ENCODE measurements at regions not wholly inside any gene's neighbourhood (a gene's known extent, or its start where the extent isn't known, plus 50 kb on each side); places are given as distances from the start of the nearest gene placed in this dataset.

DNA sequence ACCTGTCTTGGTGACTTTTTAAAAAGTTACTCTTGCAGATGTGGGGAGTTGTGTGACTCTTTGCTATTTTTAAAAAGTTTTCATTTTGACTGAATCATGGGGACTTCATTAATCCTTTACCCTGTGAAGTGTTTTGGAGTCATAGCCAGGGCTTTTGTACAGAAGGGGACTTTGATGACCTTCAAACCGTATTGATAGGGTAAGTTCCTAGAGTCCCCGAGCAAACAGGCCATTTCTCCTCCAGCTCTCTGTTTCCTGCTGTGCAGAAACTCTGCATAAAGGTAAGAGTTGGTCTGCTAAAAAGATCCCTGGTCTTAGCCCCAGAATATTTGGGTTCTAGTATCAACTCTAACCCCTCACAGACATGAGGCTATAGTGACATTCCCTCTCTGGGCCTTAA is 170.8 kb upstream of the BCL6 start:
- POLR2A ChIA-PET: no interaction called here

DNA sequence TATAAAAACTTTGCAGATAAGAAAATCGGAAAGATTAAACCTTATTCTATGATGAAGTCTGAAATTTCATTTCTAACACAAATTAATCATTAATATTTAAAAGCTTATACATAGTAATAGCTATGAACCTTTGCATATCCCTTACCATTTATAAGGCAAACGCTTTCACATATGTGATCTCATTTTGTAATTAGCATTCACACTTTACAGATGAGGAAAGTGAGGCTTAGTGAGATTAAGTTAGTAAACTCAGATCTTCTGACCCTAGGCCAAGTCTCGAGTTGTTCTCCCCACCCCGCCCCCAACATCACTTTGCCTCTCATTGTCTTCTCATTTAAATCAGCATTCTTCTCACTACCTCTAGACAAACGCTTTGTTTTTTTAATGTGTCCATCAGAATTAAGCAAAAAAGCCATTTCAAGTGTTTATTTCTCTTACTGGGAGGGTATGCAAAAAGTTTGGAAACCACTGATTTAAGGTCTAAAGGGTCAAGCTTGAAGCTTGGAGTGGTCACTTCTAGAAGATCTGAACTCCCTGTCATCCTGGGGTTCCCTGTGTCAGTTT is 172.9 kb upstream of the BCL6 start:
- Mint-ChIP-seq H3K4me1 (peaks cover 31% of the 10 kb centered on the region), H3K27me3 (peaks cover 51% of the 10 kb centered on the region), H3K9me3 (ENCODE audit: insufficient read depth) (no peaks in the 10 kb centered on the region), H3K27ac (no peak overlapping the region), H3K4me3 (peak overlapping the region; percentile 90)
- no peak overlapping the region for H3K27ac ChIP-seq (ENCODE audit: low read length in 2 of 2)
- peaks cover 0 to 9% (median 2%) of the 10 kb centered on the region in 4 experiments for H3K27me3 ChIP-seq (replicated peaks in 1 of 4; ENCODE audit: control extremely low read depth in 1 of 4, control insufficient read depth in 3 of 4, insufficient read depth in 4 of 4, low read length in 3 of 4)
- no peaks in the 10 kb centered on the region for H3K36me3 ChIP-seq (replicated peaks in 1 of 2; ENCODE audit: control extremely low read depth in 1 of 2, control insufficient read depth in 1 of 2, extremely low read depth in 1 of 2, insufficient read depth in 2 of 2, low read length in 1 of 2)
- no peaks in the 10 kb centered on the region for H3K9me3 ChIP-seq (ENCODE audit: control extremely low read depth in 1 of 3, control insufficient read depth in 2 of 3, insufficient read depth in 1 of 3, low read length in 2 of 3)
- no peak overlapping the region for H2AFZ ChIP-seq (ENCODE audit: insufficient read depth, low read depth, low read length, poor library complexity, severe bottlenecking)
- ATAC-seq (ENCODE audit: low read depth): no peak
- POLR2A ChIA-PET: no interaction called here
- H3K4me1 ChIP-seq (ENCODE audit: control insufficient read depth in 2 of 2, insufficient read depth in 2 of 2, low read length in 2 of 2): peaks cover 20 to 22% of the 10 kb centered on the region in 2 donors
- H3K4me3 ChIP-seq (ENCODE audit: control extremely low read depth in 1 of 5, extremely low read depth in 1 of 5, insufficient read depth in 1 of 5, low read depth in 2 of 5, low read length in 4 of 5): peak overlapping the region in 1 of 5 experiments; percentile 62
- intact Hi-C loops (cut with micrococcal nuclease): loop anchor here (2.0 to 5.0 kb wide), 4 partner anchors 25 to 234 kb away; partner anchors contain the start of gene LPP
- no CpG with 5 or more reads among the region's 5 CpGs for WGBS (ENCODE audit: insufficient coverage)
- no peak for DNase-seq
- no peak overlapping the region for H3K9ac ChIP-seq (ENCODE audit: low read length)
- H4K20me1 ChIP-seq (ENCODE audit: control insufficient read depth, insufficient read depth, low read length, poor library complexity, severe bottlenecking): no peaks in the 10 kb centered on the region
- TF ChIP-seq, protein P1, sequence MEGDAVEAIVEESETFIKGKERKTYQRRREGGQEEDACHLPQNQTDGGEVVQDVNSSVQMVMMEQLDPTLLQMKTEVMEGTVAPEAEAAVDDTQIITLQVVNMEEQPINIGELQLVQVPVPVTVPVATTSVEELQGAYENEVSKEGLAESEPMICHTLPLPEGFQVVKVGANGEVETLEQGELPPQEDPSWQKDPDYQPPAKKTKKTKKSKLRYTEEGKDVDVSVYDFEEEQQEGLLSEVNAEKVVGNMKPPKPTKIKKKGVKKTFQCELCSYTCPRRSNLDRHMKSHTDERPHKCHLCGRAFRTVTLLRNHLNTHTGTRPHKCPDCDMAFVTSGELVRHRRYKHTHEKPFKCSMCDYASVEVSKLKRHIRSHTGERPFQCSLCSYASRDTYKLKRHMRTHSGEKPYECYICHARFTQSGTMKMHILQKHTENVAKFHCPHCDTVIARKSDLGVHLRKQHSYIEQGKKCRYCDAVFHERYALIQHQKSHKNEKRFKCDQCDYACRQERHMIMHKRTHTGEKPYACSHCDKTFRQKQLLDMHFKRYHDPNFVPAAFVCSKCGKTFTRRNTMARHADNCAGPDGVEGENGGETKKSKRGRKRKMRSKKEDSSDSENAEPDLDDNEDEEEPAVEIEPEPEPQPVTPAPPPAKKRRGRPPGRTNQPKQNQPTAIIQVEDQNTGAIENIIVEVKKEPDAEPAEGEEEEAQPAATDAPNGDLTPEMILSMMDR (IDR thresholded peaks at IDR 0.05): no peak
- TF ChIP-seq EZH2 (IDR thresholded peaks at IDR 0.05; ENCODE audit: borderline replicate concordance, insufficient read depth, low read depth, low read length, poor library complexity, severe bottlenecking): no peak
- CTCF ChIA-PET: interaction anchor here (0.7 to 3.2 kb wide), 6 partner anchors 66 to 1037 kb away, joined by 3 to 10 read pairs (median 3); partner anchors contain the start of gene BCL6
- H3K79me2 ChIP-seq (ENCODE audit: control insufficient read depth, insufficient read depth, low read length): no peaks in the 10 kb centered on the region
- H3K4me2 ChIP-seq (replicated peaks; ENCODE audit: low read depth, low read length, poor library complexity, severe bottlenecking): peak overlapping the region; percentile 74

More for the DNA sequence above, 170.8 kb upstream of the BCL6 start:
- Histone ChIP-seq H3K4me3 (ENCODE audit: control extremely low read depth in 1 of 5, extremely low read depth in 1 of 5, insufficient read depth in 1 of 5, low read depth in 2 of 5, low read length in 4 of 5) (no peak overlapping the region), H3K36me3 (replicated peaks in 1 of 2; ENCODE audit: control extremely low read depth in 1 of 2, control insufficient read depth in 1 of 2, extremely low read depth in 1 of 2, insufficient read depth in 2 of 2, low read length in 1 of 2) (no peaks in the 10 kb centered on the region), H3K27ac (ENCODE audit: low read length in 2 of 2) (no peak overlapping the region), H3K79me2 (ENCODE audit: control insufficient read depth, insufficient read depth, low read length) (no peaks in the 10 kb centered on the region), H2AFZ (ENCODE audit: insufficient read depth, low read depth, low read length, poor library complexity, severe bottlenecking) (no peak overlapping the region), H3K27me3 (replicated peaks in 1 of 4; ENCODE audit: control extremely low read depth in 1 of 4, control insufficient read depth in 3 of 4, insufficient read depth in 4 of 4, low read length in 3 of 4) (peaks cover 0 to 11% (median 2%) of the 10 kb centered on the region in 4 experiments), H3K4me2 (replicated peaks; ENCODE audit: low read depth, low read length, poor library complexity, severe bottlenecking) (no peak overlapping the region), H3K4me1 (ENCODE audit: control insufficient read depth in 2 of 2, insufficient read depth in 2 of 2, low read length in 2 of 2) (peaks cover 20 to 22% of the 10 kb centered on the region in 2 donors), H4K20me1 (ENCODE audit: control insufficient read depth, insufficient read depth, low read length, poor library complexity, severe bottlenecking) (no peaks in the 10 kb centered on the region), H3K9me3 (ENCODE audit: control extremely low read depth in 1 of 3, control insufficient read depth in 2 of 3, insufficient read depth in 1 of 3, low read length in 2 of 3) (no peaks in the 10 kb centered on the region), H3K9ac (ENCODE audit: low read length) (no peak overlapping the region)
- no peak for ATAC-seq (ENCODE audit: low read depth)
- CTCF ChIA-PET: no interaction called here
- TF ChIP-seq EZH2 (IDR thresholded peaks at IDR 0.05; ENCODE audit: borderline replicate concordance, insufficient read depth, low read depth, low read length, poor library complexity, severe bottlenecking): no peak
- TF ChIP-seq, protein P1 (IDR thresholded peaks at IDR 0.05): no peak
- Mint-ChIP-seq H3K9me3 (ENCODE audit: insufficient read depth) (no peaks in the 10 kb centered on the region), H3K4me1 (peaks cover 28% of the 10 kb centered on the region), H3K4me3 (no peak overlapping the region), H3K27ac (no peak overlapping the region), H3K27me3 (peaks cover 48% of the 10 kb centered on the region)
- DNase-seq: no peak
- no CpG with 5 or more reads among the region's 2 CpGs for WGBS (ENCODE audit: insufficient coverage)
- intact Hi-C loops (cut with micrococcal nuclease): loop anchor here (5.0 kb wide), 1 partner anchor 236 kb away; the partner anchor contains the start of gene LPP

Measured in B cell (primary cell).